Sigmoid colon (tissue), 3 donors: ENCODE measurements at regions not wholly inside any gene's neighbourhood (a gene's known extent, or its start where the extent isn't known, plus 50 kb on each side); places are given as distances from the start of the nearest gene placed in this dataset.

Source experiments
- POLR2A ChIP-seq, 2 donors: fragments of 450-650 bp; IDR thresholded peaks; one replicate each; pipeline ENCODE4 v1.6.1; 2016; ENCODE audit warnings: antibody characterized with exemption in 2 of 2, mild to moderate bottlenecking in 2 of 2, moderate library complexity in 2 of 2
- TF ChIP-seq, protein P1 (sequence below), 4 experiments: fragments of 450-650 bp in 3 of 4; fragments of 200-600 bp in 1 of 4; IDR thresholded peaks; one replicate each; pipeline ENCODE4 v1.5.1; 2016 to 2019; ENCODE audit warnings: antibody characterized with exemption in 4 of 4, mild to moderate bottlenecking in 3 of 4, moderate library complexity in 2 of 4

DNA sequence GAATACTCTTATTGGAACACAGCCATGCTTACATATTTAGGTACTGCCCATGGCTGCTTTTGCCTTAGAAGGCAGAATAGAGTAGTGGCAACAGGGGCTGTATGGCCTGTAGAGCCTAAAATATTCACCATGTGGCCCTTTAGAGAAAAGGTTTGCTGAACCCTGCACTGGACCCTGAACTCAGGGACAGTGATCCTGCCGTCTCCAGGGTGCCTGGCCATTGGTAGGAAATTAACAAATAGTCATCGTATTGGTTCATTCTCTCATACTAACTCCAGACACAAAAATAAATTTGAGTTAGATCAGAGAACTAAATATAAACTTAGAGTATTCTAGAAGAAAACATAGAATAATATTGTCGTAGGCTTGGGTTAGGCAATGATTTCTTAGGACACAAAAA, 181.4 kb downstream of the BCAS1 start:
- TF ChIP-seq, protein P1, sequence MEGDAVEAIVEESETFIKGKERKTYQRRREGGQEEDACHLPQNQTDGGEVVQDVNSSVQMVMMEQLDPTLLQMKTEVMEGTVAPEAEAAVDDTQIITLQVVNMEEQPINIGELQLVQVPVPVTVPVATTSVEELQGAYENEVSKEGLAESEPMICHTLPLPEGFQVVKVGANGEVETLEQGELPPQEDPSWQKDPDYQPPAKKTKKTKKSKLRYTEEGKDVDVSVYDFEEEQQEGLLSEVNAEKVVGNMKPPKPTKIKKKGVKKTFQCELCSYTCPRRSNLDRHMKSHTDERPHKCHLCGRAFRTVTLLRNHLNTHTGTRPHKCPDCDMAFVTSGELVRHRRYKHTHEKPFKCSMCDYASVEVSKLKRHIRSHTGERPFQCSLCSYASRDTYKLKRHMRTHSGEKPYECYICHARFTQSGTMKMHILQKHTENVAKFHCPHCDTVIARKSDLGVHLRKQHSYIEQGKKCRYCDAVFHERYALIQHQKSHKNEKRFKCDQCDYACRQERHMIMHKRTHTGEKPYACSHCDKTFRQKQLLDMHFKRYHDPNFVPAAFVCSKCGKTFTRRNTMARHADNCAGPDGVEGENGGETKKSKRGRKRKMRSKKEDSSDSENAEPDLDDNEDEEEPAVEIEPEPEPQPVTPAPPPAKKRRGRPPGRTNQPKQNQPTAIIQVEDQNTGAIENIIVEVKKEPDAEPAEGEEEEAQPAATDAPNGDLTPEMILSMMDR (IDR thresholded peaks at IDR 0.05): no peak
- TF ChIP-seq POLR2A (IDR thresholded peaks at IDR 0.05): no peak
